ENCODE measurements at regions not wholly inside any gene's neighbourhood (a gene's known extent, or its start where the extent isn't known, plus 50 kb on each side); places are given as distances from the start of the nearest gene placed in this dataset.

GRCh38 chr6:56757588-56757984, 114.9 kb upstream of the DST start:
- TF ChIP-seq POLR2A (IDR thresholded peaks at IDR 0.05; ENCODE audit: low read depth) (no peak), EP300 (IDR thresholded peaks at IDR 0.05) (no peak)
- TF ChIP-seq, protein P1, sequence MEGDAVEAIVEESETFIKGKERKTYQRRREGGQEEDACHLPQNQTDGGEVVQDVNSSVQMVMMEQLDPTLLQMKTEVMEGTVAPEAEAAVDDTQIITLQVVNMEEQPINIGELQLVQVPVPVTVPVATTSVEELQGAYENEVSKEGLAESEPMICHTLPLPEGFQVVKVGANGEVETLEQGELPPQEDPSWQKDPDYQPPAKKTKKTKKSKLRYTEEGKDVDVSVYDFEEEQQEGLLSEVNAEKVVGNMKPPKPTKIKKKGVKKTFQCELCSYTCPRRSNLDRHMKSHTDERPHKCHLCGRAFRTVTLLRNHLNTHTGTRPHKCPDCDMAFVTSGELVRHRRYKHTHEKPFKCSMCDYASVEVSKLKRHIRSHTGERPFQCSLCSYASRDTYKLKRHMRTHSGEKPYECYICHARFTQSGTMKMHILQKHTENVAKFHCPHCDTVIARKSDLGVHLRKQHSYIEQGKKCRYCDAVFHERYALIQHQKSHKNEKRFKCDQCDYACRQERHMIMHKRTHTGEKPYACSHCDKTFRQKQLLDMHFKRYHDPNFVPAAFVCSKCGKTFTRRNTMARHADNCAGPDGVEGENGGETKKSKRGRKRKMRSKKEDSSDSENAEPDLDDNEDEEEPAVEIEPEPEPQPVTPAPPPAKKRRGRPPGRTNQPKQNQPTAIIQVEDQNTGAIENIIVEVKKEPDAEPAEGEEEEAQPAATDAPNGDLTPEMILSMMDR (IDR thresholded peaks at IDR 0.05), result peak; percentile 31 to 60 (median 38)
